ENCODE measurements at regions not wholly inside any gene's neighbourhood (a gene's known extent, or its start where the extent isn't known, plus 50 kb on each side); places are given as distances from the start of the nearest gene placed in this dataset.

DNA sequence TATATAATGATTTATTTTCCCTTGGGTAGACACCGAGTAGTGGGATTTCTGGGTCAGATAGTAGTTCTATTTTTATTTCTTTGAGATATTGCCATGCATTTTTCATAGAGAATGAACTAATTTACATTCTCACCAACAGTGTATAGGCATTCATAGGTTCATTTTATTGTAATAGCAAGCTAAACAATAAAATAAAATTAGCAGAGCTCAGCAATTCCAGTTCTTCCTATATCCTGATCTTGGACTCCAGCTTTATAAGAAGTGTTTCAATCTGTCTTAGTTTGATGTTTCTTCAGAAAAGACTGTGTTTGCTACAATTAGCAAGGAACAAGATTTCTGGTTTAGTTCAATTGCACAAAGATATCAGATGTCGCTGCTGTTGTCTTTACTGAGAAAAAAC lies 1024.4 kb upstream of the LRRTM1 start:
- H3K36me3 ChIP-seq (ENCODE audit: insufficient read depth, low read length), result no peaks in the 10 kb centered on the region
- no peaks in the 10 kb centered on the region for H3K27me3 Mint-ChIP-seq
- no peak for ATAC-seq (ENCODE audit: poor library complexity)
- no peaks in the 10 kb centered on the region for H3K4me1 Mint-ChIP-seq (ENCODE audit: low read depth)
- H3K9me3 ChIP-seq (ENCODE audit: control insufficient read depth in 1 of 2, insufficient read depth in 1 of 2, low read length in 2 of 2), result peaks cover 0 to 6% of the 10 kb centered on the region in 2 experiments
- H3K4me3 ChIP-seq (ENCODE audit: low read length), result no peak overlapping the region
- no peaks in the 10 kb centered on the region for H3K27me3 ChIP-seq (ENCODE audit: control insufficient read depth in 1 of 2, insufficient read depth in 2 of 2, low read length in 2 of 2)
- intact Hi-C loops (cut with DNase I, micrococcal nuclease), result no loop called here
- TF ChIP-seq, protein P1, sequence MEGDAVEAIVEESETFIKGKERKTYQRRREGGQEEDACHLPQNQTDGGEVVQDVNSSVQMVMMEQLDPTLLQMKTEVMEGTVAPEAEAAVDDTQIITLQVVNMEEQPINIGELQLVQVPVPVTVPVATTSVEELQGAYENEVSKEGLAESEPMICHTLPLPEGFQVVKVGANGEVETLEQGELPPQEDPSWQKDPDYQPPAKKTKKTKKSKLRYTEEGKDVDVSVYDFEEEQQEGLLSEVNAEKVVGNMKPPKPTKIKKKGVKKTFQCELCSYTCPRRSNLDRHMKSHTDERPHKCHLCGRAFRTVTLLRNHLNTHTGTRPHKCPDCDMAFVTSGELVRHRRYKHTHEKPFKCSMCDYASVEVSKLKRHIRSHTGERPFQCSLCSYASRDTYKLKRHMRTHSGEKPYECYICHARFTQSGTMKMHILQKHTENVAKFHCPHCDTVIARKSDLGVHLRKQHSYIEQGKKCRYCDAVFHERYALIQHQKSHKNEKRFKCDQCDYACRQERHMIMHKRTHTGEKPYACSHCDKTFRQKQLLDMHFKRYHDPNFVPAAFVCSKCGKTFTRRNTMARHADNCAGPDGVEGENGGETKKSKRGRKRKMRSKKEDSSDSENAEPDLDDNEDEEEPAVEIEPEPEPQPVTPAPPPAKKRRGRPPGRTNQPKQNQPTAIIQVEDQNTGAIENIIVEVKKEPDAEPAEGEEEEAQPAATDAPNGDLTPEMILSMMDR (IDR thresholded peaks at IDR 0.05), result no peak
- CTCF ChIA-PET, result no interaction called here
- POLR2A ChIA-PET, result no interaction called here
- no peak for DNase-seq
- H3K4me3 Mint-ChIP-seq, result no peak overlapping the region
- no peak overlapping the region for H3K27ac ChIP-seq (ENCODE audit: low read depth in 1 of 2, low read length in 2 of 2)
- H3K36me3 Mint-ChIP-seq (ENCODE audit: low read depth), result no peaks in the 10 kb centered on the region
- peaks cover 9% of the 10 kb centered on the region for H3K9me3 Mint-ChIP-seq
- H3K4me1 ChIP-seq (ENCODE audit: insufficient read depth, low read length), result no peaks in the 10 kb centered on the region
- H3K27ac Mint-ChIP-seq, result no peak overlapping the region

DNA sequence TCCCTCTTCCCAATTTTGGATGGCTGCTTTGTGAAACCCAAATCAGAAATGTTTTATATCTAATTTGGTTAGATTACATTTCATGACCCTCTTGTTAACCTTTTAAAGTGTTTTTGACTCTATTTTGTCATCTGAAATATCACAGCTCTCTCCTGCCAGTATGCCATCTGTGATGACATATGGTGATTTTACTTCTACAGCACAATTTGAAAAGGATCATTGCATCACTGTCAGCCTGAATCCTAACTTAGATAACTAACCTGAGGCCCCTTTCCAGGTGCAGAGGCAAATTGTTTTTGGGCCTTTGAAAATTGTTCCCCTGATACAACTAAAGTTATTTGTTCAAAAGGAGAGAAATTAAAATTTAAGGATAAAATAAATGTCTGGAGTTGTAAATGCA lies 1023.4 kb upstream of the LRRTM1 start:
- DNase-seq (no peak), ATAC-seq (ENCODE audit: poor library complexity) (no peak)
- no peaks in the 10 kb centered on the region for H3K36me3 Mint-ChIP-seq (ENCODE audit: low read depth)
- H3K9me3 Mint-ChIP-seq, result peaks cover 13% of the 10 kb centered on the region
- TF ChIP-seq, protein P1 (IDR thresholded peaks at IDR 0.05), result no peak
- Histone ChIP-seq H3K36me3 (ENCODE audit: insufficient read depth, low read length) (no peaks in the 10 kb centered on the region), H3K27ac (ENCODE audit: low read depth in 1 of 2, low read length in 2 of 2) (no peak overlapping the region), H3K27me3 (ENCODE audit: control insufficient read depth in 1 of 2, insufficient read depth in 2 of 2, low read length in 2 of 2) (no peaks in the 10 kb centered on the region), H3K4me3 (ENCODE audit: low read length) (no peak overlapping the region), H3K4me1 (ENCODE audit: insufficient read depth, low read length) (no peaks in the 10 kb centered on the region), H3K9me3 (ENCODE audit: control insufficient read depth in 1 of 2, insufficient read depth in 1 of 2, low read length in 2 of 2) (peaks cover 0 to 6% of the 10 kb centered on the region in 2 experiments)
- ChIA-PET POLR2A (no interaction called here), CTCF (no interaction called here)
- H3K4me3 Mint-ChIP-seq, result no peak overlapping the region
- no peak overlapping the region for H3K27ac Mint-ChIP-seq
- intact Hi-C loops (cut with DNase I, micrococcal nuclease), result no loop called here
- H3K4me1 Mint-ChIP-seq (ENCODE audit: low read depth), result no peaks in the 10 kb centered on the region
- H3K27me3 Mint-ChIP-seq, result no peaks in the 10 kb centered on the region

DNA sequence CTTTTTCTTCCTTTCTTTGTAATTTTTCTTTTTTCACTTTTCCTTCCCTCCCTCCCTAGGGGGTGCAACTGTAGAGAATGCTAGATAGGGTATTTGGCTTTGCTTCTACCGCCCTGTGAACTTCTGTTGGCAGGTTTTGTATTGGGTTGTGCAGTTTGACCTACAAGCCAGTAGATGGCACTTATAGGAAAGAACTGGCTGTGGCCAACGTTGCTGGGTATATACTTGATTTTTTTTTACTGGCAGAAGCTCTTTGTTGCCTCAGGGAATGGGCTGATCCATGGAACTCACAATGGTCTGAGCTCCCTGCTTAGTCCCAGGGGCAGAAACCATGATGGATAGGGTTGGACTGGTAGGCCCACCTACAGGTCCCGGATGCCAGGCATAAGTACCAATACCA lies 1019.5 kb upstream of the LRRTM1 start:
- Histone ChIP-seq H3K4me1 (ENCODE audit: insufficient read depth, low read length) (no peaks in the 10 kb centered on the region), H3K9me3 (ENCODE audit: control insufficient read depth in 1 of 2, insufficient read depth in 1 of 2, low read length in 2 of 2) (peaks cover 0 to 6% of the 10 kb centered on the region in 2 experiments), H3K27me3 (ENCODE audit: control insufficient read depth in 1 of 2, insufficient read depth in 2 of 2, low read length in 2 of 2) (no peaks in the 10 kb centered on the region), H3K27ac (ENCODE audit: low read depth in 1 of 2, low read length in 2 of 2) (no peak overlapping the region), H3K4me3 (ENCODE audit: low read length) (no peak overlapping the region), H3K36me3 (ENCODE audit: insufficient read depth, low read length) (no peaks in the 10 kb centered on the region)
- ATAC-seq (ENCODE audit: poor library complexity), result no peak
- Mint-ChIP-seq H3K27ac (no peak overlapping the region), H3K9me3 (peaks cover 18% of the 10 kb centered on the region), H3K27me3 (no peaks in the 10 kb centered on the region), H3K4me1 (ENCODE audit: low read depth) (no peaks in the 10 kb centered on the region), H3K4me3 (no peak overlapping the region), H3K36me3 (ENCODE audit: low read depth) (no peaks in the 10 kb centered on the region)
- ChIA-PET POLR2A (no interaction called here), CTCF (no interaction called here)
- TF ChIP-seq, protein P1 (IDR thresholded peaks at IDR 0.05), result no peak
- no peak for DNase-seq
- intact Hi-C loops (cut with DNase I, micrococcal nuclease), result no loop called here
